ENCODE measurements at regions not wholly inside any gene's neighbourhood (a gene's known extent, or its start where the extent isn't known, plus 50 kb on each side); places are given as distances from the start of the nearest gene placed in this dataset.
"Not testable (repeated sequence)": the region's sequence is repeated elsewhere in the genome, so short reads cannot be mapped to it uniquely, and the experiment has no call there.

DNA sequence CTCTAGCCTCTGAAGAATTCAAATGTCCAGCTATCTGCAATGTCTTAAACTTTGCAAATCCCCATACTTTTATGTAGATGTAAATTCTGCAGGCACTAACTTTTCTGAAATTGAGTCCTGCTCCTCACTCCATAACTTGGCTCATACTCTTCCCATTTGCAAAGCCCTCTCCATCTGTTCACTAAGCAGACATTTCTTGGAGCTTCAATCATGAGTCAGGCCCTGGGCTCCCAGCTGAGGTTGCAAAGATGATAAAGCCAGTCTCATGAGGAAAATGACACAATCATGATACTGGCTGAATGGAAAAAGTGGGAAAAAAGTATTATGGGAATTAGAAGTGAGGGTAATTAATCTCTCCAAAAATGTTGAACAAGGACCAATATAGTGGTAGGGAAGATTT lies 507.6 kb downstream of the NR2F2 start:
- DNase-seq = no peak

DNA sequence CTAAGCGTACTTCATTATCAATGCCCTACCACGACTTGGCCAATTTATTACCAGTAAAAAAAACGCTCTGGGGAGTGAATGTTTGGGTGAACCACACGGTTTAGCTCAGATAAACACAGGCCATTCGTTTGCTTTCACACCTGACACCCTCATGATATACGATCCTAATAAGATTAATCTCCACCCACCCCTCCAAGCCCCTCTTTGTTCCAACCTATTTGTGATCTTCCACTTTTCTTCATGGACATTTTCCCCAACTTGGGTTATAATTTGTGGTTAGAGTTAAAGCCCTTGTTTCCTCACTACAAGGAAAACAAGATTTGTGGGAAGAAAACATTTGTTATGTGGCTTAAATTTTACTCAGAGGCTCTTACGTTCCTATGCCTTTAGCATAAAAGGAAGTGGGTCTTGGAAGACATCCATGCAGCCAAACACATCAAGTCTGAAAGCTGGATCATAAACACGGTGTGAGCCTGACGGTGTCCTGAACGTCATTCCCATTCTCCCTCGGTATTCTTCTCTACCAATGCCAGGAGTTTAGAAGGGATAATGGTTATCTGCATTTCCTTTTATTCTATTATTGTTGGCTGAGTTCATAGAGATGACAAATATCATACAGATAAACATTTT lies 518.9 kb downstream of the NR2F2 start:
- DNase-seq = no peak

DNA sequence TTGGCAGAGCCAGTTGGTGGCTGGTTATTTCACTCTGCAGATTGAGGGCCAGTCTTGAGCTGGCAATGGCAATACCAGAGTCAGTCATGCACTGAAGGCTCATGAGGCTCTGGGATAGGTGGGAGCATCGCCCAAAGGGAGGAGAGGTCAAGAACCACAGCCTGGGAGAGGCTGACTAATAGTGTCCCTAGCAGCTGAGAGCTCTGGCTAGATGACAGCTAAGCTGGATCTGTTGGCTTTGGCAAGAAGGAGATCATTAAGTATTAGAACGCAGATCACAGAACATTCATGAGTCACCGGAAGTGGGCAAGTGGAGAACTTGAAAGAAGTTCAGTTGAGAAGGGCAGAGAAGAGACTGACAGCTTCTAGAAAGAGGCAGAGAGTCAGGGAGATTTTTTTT lies 521.1 kb downstream of the NR2F2 start:
- DNase-seq = no peak

DNA sequence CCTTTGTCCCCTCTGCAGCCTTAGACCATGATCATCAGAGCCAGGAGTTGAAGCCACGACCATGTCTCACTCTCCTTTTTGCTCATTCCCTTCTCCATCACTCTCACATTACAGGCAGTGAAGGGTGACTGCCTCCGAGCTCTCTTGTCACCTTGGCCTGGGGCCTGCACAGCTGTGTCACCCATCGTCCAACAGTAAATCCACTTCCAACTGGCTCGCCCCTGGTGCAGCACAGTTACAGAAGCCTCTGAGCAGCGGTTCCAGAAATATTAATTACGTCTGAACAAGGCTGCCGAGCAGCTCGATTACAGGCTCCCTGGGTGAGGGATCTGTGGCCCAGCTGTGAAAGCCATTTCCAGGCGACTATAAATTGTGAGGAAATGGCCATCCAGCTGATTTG lies 528.2 kb downstream of the NR2F2 start:
- no peak for DNase-seq

DNA sequence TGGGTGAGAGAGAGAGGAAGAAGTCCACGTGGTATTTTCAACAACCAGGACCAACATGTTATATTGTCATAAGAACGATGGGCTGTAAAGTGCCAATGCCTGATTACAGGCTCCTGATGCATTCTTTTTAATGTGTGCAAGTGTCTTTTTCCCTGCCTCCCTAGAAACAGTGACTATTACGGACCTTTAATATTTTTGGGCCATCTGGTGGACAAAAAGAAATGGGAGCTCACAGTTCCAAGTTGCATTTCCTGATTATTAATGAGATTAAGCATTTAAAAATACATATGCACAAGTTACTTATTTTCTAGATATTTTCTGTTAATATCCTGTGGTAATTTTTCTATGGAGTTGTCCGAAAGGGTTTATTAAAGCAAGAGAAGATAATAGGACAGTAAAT lies 530.2 kb downstream of the NR2F2 start:
- DNase-seq = no peak

DNA sequence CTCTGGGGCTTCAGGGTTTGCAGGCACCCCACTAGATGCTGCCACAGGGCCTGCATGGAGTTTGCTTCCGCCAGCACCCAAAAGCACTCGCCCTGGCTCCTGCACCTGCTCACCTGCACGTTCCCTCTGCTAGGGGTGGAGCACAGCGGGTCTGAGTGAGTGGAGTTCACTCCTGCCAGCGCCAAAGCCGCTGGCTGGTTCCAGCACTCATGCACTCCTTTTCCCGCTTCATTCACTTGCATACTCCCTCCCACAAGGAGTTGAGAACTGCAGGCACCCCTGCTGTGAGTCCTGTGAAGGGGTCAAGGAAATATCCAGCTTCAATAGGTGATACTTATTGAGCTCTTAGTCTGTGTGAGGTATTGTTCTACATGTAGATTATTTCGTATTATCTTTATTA lies 537.5 kb downstream of the NR2F2 start:
- DNase-seq = no peak

DNA sequence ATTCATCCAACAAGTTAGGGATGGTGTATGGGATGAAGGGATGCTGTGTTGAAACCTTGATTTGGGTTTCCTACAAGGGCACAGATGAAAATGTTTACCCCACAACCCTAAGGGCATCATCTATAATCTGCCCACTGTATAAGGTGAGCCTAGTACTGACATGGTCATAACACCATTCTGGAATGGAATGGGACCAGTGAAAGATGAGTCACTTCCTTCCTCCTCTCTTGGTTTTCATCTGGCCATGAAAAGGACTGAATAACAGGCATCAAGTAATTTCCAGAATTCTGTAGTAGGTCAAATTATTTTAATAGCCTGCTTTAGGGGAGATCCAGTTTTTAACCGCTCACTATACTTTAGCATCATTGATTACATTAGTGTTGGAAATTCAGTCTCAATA lies 538.6 kb downstream of the NR2F2 start:
- no peak for DNase-seq

DNA sequence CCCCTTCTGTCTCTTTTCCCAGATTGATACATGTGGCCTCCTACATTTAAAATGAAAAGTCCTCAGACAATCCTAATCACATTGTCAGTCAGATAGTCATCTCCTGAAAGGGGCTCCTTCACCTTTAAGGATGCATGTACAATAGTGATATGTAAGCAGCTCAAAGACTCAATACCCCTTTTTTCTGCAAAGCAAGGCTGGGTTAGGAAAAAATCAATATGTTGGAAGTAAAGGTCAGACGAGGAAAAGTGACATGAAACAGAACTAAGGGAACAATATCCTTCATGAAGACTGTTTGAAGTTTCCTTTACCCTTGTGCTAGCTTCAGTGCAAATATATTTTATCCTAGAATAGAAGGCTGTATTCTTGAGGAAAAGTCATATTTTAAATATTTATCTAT lies 539.3 kb downstream of the NR2F2 start:
- no peak for DNase-seq

DNA sequence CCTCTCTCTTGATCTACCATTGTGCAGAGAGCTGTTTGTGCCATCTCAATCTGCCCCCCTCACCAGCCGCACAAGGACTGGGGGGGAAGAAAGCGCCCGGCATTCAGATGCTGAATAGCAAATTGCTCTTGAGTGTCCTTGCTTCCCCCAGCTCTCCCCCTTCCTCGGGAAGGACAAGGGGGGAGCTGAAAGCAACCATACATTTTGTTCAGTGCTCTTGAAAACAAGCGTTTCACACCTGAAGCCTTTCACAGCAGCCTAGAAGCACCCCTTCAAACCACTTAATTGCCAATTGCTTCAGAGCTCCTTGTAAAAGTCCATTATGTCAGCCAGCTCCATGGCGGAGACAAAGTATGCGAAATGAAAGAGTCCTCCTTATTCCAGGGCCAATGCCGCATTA lies 540.1 kb downstream of the NR2F2 start:
- DNase-seq = no peak

DNA sequence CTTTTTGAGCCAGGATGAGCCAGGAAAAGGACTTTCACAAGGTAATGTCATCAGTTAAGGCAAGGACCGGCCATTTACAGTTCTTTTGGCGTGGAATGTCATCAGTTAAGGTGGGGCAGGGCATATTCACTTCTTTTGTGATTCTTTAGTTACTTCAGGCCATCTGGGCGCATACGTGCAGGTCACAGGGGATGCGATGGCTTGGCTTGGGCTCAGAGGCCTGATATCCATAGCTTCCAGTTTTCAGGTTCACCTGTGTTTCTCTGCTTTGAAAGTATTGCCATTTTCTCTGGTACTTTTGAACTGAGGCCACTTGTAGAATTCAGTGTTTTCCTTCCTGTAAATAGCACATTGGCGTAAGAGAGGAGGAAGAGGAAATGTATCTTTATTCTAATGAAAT lies 546.9 kb downstream of the NR2F2 start:
- not testable (repeated sequence) for DNase-seq

DNA sequence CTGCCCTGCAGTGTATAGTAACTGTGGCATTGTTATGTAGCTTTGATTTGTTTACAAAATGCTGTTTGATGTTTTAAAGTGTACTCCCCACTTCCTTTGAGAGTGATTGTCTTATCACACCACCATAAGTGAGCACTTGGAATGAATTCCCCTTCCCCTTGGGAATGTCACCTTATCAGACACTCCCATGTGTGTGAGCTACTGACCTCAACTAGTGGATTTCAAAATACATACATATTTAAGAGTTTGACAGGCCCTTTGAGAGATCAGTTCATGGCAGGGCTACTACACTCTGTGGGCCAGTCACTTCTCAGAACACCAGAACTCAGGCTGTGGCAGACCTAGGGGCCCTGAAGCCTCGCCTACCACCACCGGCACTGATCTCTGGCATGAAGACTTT lies 547.6 kb downstream of the NR2F2 start:
- no peak for DNase-seq

DNA sequence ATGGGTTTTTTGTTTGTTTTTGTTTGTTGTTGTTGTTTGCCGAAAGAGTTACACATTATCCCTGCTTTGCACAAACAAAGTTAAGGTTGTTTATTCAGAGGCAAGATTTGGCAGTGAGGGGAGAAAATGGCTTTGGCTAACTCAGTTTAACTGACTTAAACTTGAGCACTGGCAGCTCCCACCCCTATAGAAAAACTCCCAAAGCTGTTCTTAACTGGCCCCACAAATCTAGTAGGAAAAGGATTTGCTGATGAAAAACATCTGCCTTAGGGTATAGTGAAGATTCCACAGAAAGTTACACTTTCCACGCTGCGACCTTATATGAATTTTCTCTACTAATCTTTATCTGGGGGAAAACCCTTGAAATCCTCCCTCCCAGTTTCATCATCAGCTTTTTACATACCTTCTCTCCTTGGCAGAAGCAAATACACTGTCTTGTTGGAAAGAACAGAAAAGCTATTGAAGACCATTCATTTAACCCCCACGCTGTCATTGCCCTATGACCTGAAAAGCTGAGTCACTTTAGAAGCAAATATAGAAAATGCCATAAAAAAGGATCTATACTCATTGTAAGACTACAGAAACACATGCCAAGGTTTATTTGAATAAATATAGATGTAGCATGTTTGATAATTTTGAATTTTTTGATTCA lies 551.7 kb downstream of the NR2F2 start:
- no peak for DNase-seq

DNA sequence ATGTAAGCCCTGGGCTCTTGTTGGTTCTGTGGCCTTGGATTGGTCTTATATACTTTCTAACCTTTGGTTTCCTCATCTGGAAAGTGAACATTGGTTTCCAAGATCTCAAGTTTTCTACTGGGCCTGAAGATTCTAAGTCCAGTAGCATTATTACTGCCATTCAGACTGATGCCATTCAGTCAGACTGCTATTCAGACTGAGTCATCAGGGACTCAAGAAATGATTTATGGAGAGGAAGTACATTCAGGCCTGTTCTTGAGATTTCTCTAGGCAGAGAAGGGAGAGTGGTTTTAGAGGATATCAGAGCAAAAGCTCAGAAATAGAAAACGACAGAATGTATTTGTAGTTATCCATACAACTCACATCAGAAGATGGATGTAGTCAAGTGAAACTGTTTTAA lies 557.2 kb downstream of the NR2F2 start:
- DNase-seq = no peak

DNA sequence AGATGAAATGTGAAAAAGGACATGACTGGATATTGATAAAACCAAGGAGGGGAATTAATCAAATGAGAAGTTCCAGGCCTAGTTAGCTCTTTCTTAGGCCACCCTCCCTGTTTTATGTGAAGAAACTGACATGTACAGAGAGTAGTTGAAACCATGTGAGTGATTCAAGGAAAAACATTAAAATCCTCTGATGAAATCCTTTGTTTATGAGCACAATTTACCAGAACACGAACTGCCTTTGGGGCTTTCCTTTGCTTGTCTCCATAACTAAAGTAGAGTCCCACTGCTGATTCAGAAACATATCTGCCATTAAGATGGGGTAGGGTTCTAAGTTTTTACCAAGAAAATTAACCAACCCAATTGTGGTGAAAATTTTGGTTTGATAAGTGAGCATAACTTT lies 558.3 kb downstream of the NR2F2 start:
- DNase-seq = no peak

DNA sequence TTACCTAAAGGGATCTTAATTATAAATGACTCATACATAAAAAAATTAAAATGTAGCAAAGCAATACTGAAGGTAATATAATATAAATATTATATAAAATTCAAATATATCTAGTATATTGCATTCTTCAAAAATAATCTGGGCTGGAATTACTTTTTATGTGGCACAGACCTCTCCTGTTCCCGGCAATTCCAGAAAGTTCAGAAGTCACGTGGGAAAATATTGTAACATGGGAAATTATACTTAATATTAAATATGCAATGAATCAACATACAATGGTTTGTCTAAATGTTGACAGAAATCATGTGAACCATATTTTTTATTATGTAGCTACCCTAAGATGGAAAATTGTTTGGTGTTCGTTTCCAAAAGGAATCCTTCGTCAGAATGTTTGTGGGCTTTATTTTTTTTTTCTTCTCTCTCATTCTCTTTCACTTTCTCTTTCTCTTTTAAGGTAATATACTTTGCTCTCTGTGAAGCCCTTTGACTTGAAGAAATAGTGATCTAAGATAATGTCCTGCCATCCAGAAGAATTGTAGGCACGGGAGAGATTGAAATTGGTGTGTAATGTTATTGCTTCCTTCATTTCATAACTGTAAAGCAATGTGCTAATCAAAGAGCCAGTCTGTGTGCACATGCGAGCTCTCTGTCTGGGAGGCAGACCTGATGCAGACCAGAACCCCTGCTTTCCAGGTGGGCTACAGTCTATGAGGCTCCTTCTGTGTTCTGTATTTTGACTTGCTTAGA lies 559.4 kb downstream of the NR2F2 start:
- DNase-seq = no peak

DNA sequence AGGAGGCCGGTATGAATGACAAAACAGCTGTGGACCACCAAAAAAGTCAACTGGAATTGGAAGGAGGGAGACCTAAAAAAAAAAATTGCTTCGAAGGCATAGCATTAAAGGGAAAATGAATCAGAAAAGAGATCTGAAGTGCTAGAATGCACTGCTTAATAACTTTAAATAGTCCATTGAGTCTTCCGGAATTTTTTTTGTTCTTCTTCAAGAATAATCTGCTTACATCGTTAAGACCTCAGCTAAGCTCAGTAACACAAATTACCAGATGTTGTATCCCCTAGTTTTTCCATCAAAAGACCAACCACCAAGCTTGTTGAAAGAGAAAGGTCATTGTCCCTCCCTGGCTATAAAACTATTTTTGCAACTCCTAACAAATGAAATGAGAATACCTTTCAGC lies 560.5 kb downstream of the NR2F2 start:
- DNase-seq = no peak

DNA sequence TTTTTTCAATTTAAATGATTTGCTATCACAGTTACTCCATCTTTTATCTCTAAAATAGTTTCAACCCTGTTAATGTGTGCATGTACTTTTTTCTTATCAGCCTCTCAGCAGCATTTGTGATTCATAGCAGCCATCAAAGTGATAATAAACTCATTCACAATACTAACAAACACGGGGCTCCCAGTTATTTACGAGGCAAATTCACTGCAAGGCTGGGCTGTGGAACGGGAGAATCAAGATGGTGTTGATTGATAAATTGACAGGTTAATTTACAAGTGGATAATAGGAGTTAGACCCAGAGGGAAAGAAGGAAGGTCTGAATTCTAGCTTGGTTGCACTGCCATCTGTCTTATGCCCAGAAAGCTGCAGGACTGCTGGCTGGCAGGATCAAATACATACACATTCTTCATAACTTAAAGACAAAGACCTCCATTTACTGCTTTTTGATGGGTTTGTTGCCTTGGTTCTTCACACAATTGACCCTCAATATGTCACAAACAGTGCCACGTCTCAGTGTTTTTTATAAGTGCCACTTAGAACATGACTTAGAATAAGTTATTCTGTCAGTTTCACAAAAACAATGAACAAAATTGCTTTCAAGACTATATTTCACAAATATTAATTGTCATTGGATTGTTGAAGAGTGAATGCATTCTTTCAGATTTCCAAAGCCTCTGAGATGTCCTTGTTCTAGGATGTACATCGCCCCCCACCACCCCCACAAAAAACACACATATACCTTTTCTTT lies 562.8 kb downstream of the NR2F2 start:
- no peak for DNase-seq

DNA sequence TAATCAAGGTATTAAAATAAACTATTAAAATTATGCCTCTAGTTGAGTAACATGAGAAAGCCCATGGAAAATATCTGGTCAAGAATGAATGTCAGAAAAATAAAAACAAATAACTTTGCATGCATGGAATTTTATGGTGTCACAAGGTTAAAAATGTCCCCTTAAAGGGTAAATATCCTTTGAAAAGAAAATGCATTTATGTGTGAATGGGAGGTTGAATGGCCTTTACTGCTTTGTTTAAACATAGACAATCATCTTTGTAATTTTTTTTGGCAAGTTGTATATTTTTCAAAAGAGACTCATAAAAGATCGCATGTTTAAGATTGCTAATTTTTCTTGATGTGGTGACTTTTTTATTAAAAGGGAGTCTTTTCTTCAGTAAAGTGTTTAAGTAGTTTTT lies 564.2 kb downstream of the NR2F2 start:
- no peak for DNase-seq

DNA sequence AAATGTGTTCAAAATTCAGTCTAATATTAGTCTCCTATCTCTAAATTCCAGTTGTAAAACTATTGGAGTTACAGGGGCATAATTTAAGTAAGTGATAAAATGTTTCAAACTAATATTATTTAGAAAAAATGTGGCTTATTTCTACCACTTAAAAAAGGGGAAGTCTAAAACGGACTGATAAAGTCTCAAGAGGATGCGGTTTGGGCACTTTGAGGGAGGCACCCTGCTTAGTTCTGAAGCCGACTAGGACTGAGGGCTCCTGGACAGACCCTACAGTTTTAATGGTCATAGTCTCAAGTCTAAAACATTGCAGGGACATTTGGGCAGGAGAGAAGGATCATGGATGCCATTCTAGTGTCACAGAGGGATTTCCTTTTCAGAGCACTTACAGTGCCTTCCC lies 566.3 kb downstream of the NR2F2 start:
- DNase-seq = no peak

DNA sequence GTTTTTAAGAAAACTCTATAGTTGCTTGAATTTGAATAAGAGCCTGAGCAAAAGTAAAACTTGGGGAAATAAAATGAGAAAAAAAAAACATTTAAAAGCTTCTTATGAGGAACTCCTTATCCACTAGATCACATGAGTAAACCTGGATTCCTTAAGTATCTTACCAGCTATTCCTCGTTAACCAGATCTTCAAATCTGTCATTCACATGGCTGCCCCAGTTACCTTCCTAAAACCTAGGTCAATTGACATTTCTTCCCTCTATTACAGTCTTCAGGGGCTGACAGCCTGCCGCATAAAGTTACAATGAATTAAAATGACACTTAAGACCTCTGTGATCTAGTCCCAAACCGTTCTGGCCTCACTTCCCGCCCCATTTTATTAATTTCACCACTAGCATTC lies 583.6 kb downstream of the NR2F2 start:
- no peak for DNase-seq

DNA sequence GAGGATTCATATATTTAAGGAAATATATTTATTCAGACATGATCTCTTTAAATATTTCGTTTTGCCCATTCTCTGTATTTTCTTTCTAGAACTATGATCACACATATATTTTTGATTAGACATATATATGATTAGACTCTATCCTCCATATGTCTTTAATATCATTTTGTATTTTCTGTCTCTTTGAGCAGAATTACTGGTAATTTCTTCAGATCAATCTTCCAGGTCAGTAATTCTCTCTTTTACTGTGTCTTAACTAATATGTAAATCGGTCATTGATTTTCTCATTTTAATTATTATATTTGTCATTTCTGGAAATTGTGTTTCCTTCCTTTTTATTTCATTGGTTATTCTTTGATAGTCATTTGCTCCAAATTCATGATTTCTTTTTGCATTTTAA lies 586.2 kb downstream of the NR2F2 start:
- no peak for DNase-seq

DNA sequence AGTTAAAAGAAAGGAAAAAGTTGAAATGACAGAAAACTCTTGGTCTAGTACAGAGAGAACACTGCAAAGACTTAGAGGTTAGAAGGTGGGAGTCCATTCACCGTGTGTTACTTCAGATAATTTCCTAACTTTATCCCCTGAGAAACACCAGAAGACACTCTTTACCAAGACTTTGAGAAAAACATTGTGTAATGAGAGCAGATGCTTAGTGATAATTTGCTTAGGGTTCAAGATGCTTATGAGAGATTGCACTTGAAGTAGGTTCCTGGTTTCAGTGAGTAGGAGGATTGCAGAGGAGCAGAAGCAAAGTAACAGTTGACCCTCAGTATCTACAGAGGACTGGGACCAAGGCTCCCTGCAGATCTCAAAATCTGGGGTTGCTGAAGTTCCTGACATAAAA lies 594.1 kb downstream of the NR2F2 start:
- DNase-seq = no peak

DNA sequence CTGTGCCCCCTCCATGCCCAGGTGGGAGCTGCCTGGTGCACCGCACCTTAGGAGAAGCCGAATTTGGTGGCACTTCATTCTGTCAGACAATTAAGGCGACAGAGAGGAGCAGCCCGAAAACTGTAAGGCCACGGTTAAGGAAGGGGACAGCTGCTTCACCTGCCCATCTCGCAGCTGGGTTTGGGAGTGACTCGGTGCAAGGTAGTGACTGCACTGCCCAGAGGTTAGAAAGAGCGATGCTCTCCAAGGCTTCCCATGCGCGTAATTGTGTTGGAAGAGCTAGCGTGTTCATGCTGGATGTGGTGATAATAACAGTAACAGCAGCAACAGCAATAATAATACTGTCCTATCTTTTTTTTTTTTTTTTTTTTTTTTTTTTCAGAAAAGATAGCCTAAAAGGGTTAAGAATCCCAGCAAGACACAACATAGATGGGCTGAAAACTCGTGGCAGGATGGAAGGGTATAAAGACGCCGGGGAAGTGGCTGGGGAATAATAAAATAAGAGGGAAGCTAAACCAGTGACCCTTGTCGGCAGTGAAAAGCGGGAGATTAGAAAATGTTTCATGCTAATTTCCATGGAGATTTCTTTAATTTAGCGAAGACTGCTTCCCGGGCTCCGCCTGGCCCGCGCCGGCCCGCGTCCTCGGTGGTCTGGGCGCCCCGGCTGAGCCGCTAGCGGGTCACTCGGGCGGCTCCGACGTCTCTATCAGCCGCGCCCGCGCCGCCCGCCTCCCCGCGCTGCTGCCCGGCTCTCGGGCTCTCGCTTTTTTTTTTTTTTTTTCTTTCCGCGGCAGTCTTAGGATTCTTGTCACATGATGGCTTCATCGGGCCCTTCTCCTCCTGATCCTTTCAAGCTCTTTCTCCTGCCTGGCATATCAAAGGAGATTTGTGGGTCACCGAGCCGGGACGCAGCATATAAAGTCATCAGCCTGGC lies 617.1 kb downstream of the NR2F2 start:
- no peak for DNase-seq
